ENCODE measurements at regions not wholly inside any gene's neighbourhood (a gene's known extent, or its start where the extent isn't known, plus 50 kb on each side); places are given as distances from the start of the nearest gene placed in this dataset.
"Not testable (repeated sequence)": the region's sequence is repeated elsewhere in the genome, so short reads cannot be mapped to it uniquely, and the experiment has no call there.

GRCh38 chr9:42239445-42240260 is 56.2 kb downstream of the SPATA31A6 start:
- not testable (repeated sequence) for DNase-seq (ENCODE audit: low read depth, low spot score); H3K27ac ChIP-seq

DNA sequence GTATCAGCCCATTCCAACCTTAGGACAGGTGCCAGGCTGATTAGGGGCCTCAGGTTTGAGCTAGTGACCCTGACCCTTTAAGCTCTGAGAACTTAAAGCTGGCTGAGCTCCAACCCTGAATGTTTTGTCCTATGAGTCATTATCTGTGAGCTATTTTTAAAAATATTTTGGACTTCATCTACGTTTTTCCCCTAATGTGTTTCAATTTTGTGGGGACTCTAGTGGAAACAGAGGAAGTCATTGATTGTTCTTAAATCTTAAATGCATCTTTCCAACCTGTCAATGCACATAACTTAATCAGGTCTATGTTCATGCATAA is 56.8 kb downstream of the SPATA31A6 start:
- H3K27ac ChIP-seq; DNase-seq (ENCODE audit: low read depth, low spot score): not testable (repeated sequence)

GRCh38 chr9:42243211-42243610 is 59.8 kb downstream of the SPATA31A6 start:
- H3K27ac ChIP-seq; DNase-seq (ENCODE audit: low read depth, low spot score): not testable (repeated sequence)

- not testable (repeated sequence) for H3K27ac ChIP-seq; DNase-seq (ENCODE audit: low read depth, low spot score)
Observed at GRCh38 chr9:42243822-42244221, 60.4 kb downstream of the SPATA31A6 start.

- not testable (repeated sequence) for H3K27ac ChIP-seq; DNase-seq (ENCODE audit: low read depth, low spot score)
Observed at GRCh38 chr9:42268729-42269128, 85.3 kb downstream of the SPATA31A6 start.

DNA sequence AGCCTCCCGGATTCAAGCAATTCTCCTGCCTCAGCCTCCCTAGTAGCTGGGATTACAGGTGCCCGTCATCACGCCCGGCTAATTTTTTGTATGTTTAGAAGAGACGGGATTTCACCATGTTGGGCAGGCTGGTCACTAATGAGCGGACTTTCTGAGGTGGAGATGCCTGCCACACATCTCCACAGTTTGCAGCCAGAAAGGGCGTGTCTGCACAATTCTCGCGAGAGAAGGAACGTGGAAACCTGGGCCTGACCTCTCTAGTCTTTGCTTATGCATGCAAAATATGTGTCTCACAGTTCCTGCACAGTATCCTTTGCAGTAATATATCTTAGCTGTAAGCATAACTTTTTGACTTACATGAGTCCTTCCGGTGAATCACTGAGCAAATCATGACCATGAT is 85.7 kb downstream of the SPATA31A6 start:
- not testable (repeated sequence) for DNase-seq (ENCODE audit: low read depth, low spot score); H3K27ac ChIP-seq

DNA sequence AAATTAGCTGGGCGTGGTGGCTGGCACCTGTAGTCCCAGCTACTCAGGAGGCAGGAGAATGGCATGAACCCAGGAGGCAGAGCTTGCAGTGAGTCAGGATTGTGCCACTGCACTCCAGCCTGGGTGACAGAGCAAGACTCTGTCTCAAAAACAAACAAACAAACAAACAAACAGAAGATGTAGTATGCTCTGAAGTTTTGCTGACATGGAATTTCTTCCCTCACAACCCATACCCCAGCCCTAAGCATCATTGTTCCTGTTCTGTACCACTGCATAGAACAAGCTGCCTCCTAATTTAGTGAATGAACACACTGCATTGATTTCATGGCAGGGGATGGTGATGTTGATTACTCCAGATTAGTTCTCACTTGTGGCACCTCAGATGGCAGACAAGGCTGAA is 89.7 kb downstream of the SPATA31A6 start:
- H3K27ac ChIP-seq; DNase-seq (ENCODE audit: low read depth, low spot score): not testable (repeated sequence)

- DNase-seq (ENCODE audit: low read depth, low spot score) = no peak
Observed at GRCh38 chr9:42275141-42275540, 91.7 kb downstream of the SPATA31A6 start.

GRCh38 chr9:42282531-42283178 is 99.2 kb downstream of the SPATA31A6 start:
- DNase-seq (ENCODE audit: low read depth, low spot score); H3K27ac ChIP-seq: not testable (repeated sequence)

More at GRCh38 chr9:42275141-42275540, 91.7 kb downstream of the SPATA31A6 start:
- H3K27ac ChIP-seq = no peak overlapping the region

DNA sequence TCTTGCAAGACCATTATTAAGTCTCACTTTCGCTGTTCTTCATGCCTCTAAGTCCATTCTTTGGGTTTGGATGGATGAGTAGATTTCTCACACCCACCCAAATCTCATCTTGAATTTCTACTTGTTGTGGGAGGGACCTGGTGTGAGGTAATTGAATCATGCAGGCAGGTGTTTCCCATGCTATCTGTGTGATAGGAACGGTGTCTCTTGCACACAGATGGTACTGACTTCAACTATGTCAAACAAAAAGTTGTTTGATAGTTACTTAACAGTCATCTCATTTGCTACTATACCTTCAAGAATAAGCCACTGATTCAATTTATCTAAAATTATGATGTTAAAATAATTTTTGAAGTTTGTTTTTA is 99.7 kb downstream of the SPATA31A6 start:
- not testable (repeated sequence) for DNase-seq (ENCODE audit: low read depth, low spot score); H3K27ac ChIP-seq

- not testable (repeated sequence) for DNase-seq (ENCODE audit: low read depth, low spot score); H3K27ac ChIP-seq
Observed at GRCh38 chr9:42286145-42286845, 102.8 kb downstream of the SPATA31A6 start.

GRCh38 chr9:42288002-42288864 is 104.8 kb downstream of the SPATA31A6 start:
- not testable (repeated sequence) for H3K27ac ChIP-seq; DNase-seq (ENCODE audit: low read depth, low spot score)

DNA sequence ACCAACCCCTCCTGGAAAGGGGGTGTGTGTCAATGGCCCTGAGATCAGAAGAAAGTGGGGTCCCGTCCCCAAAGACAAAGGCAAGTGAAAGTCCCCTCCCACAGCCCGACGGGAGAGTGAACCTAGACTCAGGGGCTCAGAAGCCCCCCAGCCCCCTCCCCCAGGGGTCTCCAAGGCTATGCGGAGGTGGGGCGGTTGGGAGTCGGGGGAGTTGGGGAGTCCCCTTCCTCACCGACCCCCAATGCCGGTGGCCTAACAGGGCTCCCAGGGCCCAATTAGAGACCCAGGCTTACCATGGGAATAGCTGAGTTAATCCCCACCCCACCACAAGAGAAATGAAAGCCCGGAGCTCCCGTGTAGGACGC is 105.4 kb downstream of the SPATA31A6 start:
- H3K27ac ChIP-seq; DNase-seq (ENCODE audit: low read depth, low spot score): not testable (repeated sequence)

- not testable (repeated sequence) for DNase-seq (ENCODE audit: low read depth, low spot score); H3K27ac ChIP-seq
Observed at GRCh38 chr9:42300124-42300523, 116.7 kb downstream of the SPATA31A6 start.

DNA sequence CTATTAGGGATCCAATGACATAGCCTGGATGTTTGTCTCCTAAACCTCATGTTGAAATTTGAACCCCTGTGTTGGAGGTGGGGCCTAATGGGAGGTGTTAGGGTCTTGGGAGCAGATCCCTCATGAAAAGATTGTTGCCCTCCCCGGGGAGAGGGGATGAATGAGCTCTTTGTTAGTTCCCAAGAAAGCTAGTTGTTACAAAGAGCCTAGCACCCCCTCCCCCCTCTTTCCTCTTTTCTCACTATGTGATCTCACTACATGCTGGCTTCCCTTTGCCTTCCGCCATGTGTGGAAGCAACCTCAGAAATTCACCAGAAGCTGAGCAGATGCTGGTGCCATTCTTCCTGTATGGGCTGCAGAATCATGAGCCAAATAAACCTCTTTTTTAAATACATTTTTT is 123.2 kb downstream of the SPATA31A6 start:
- H3K27ac ChIP-seq; DNase-seq (ENCODE audit: low read depth, low spot score): not testable (repeated sequence)

DNA sequence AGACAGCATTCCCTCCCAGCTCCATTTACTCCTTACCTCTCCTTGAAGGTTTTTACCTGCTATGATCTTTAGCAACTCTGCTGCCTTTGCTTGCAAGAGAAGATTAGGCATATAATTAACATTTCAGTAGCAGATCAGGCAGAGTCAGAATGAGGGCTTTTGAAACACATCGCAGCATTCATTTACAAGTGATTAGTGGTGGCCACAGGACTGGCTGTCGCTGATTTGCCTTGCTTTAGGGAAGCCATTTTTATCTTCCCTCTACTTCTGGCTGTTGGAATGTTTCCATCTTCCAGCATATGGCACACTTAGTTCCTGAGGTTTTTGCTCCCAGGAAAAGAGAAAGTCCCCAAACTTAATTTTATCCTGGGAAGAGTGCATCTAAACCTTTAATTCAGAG is 124.0 kb downstream of the SPATA31A6 start:
- not testable (repeated sequence) for H3K27ac ChIP-seq; DNase-seq (ENCODE audit: low read depth, low spot score)

- DNase-seq (ENCODE audit: low read depth, low spot score); H3K27ac ChIP-seq: not testable (repeated sequence)
Observed at GRCh38 chr9:42310972-42311371, 127.5 kb downstream of the SPATA31A6 start.

- H3K27ac ChIP-seq = not testable (repeated sequence)
Observed at GRCh38 chr9:42316026-42316425, 132.6 kb downstream of the SPATA31A6 start.

DNA sequence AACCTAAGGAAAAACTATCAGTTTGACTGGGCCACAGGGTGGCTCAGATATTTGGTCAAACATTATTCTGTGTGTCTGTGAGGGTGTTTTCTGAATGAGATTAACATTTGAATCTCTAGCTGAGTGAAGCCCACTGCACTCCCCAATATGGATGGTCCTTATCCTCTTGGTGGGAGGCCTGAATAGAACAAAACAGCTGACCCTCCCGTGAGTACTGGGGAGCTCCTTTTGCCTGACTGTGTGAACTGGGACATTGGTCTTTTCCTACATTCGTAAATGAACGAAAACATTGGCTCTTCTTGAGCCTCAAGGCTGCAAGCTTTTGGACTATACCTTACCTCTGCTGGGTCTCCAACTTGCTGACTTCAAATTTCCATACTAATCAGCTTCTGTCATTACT is 134.2 kb downstream of the SPATA31A6 start:
- not testable (repeated sequence) for DNase-seq (ENCODE audit: low read depth, low spot score); H3K27ac ChIP-seq

More at GRCh38 chr9:42316026-42316425, 132.6 kb downstream of the SPATA31A6 start:
- not testable (repeated sequence) for DNase-seq (ENCODE audit: low read depth, low spot score)
